Keratinocyte (primary cell): ENCODE measurements at regions not wholly inside any gene's neighbourhood (a gene's known extent, or its start where the extent isn't known, plus 50 kb on each side); places are given as distances from the start of the nearest gene placed in this dataset.

Experiments
- DNase-seq: peaks from one replicate; pipeline ENCODE4 v3.0.0-alpha.2; 2011; ENCODE audit warnings: low read depth, missing footprints, low spot score
- FAIRE-seq: peaks from 2 replicates; lab custom pipeline; 2011; peaks lifted over from hg19 to GRCh38; lab: Jason Lieb, UNC
- H2AFZ ChIP-seq: 2 replicates; pipeline ENCODE4 v1.6.0; 2012; ENCODE audit warnings: low read length, control low read depth, inconsistent platforms; ENCODE audit not compliant: control insufficient read depth
- H3K27ac ChIP-seq: 2 replicates; pipeline ENCODE4 v1.5.1; 2011; ENCODE audit warnings: low read length; ENCODE audit not compliant: control insufficient read depth, insufficient read depth
- H3K27me3 ChIP-seq: 3 replicates; pipeline ENCODE4 v1.6.0; 2011; ENCODE audit warnings: low read length; ENCODE audit not compliant: control insufficient read depth, insufficient read depth; ENCODE audit errors: extremely low read depth
- H3K36me3 ChIP-seq, 2 experiments: 2 replicates in 1 of 2; 3 replicates in 1 of 2; pipeline ENCODE4 v1.5.1; 2011; ENCODE audit warnings: low read length in 2 of 2, mild to moderate bottlenecking in 1 of 2; ENCODE audit not compliant: control insufficient read depth in 2 of 2, insufficient read depth in 2 of 2; ENCODE audit errors: extremely low read depth in 1 of 2
- H3K4me1 ChIP-seq: 3 replicates; pipeline ENCODE4 v1.5.1; 2011; ENCODE audit warnings: low read length; ENCODE audit not compliant: control insufficient read depth, insufficient read depth; ENCODE audit errors: extremely low read depth
- H3K4me2 ChIP-seq: 3 replicates; pipeline ENCODE4 v1.6.0; 2011; ENCODE audit warnings: low read depth, low read length; ENCODE audit not compliant: control insufficient read depth, insufficient read depth; ENCODE audit errors: extremely low read depth
- H3K4me3 ChIP-seq, 3 experiments: fragments of 200-600 bp in 1 of 3; sonication (generic) in 1 of 3; 2 replicates in 2 of 3; 3 replicates in 1 of 3; pipeline ENCODE4 v1.5.1; 2011 to 2016; ENCODE audit warnings: low read length in 3 of 3, mild to moderate bottlenecking in 3 of 3, control low read depth in 2 of 3, inconsistent platforms in 1 of 3, low read depth in 1 of 3, mixed read lengths in 1 of 3, mixed run types in 1 of 3, moderate library complexity in 1 of 3; ENCODE audit not compliant: control insufficient read depth in 2 of 3, insufficient read depth in 2 of 3; ENCODE audit errors: extremely low read depth in 1 of 3
- H3K79me2 ChIP-seq: 2 replicates; pipeline ENCODE4 v1.6.0; 2012; ENCODE audit warnings: low read length; ENCODE audit not compliant: control insufficient read depth, insufficient read depth
- H3K9ac ChIP-seq: 3 replicates; pipeline ENCODE4 v1.6.0; 2011; ENCODE audit warnings: low read length; ENCODE audit not compliant: control insufficient read depth, insufficient read depth; ENCODE audit errors: extremely low read depth
- H3K9me1 ChIP-seq: 3 replicates; pipeline ENCODE4 v1.6.0; 2011; ENCODE audit warnings: low read length; ENCODE audit not compliant: control insufficient read depth, insufficient read depth; ENCODE audit errors: extremely low read depth
- H3K9me3 ChIP-seq: 2 replicates; pipeline ENCODE4 v1.5.1; 2012; ENCODE audit warnings: low read depth, low read length; ENCODE audit not compliant: control insufficient read depth
- H4K20me1 ChIP-seq: 3 replicates; pipeline ENCODE4 v1.6.0; 2011; ENCODE audit warnings: low read length; ENCODE audit not compliant: control insufficient read depth, insufficient read depth; ENCODE audit errors: extremely low read depth
- EZH2 ChIP-seq: IDR thresholded peaks from one replicate; pipeline ENCODE4 v1.6.1; 2012; ENCODE audit warnings: inconsistent platforms, mild to moderate bottlenecking, low read length, moderate library complexity
- dilution Hi-C: fragments of 300-500 bp; cut with MboI; formaldehyde crosslinking; loops from one replicate; pipeline ENCODE4 v1.7.0; 2020; ENCODE audit warnings: low sequenced_read_pairs; ENCODE audit not compliant: extremely low pct_ligation_motif_present
- TF ChIP-seq, protein P1 (sequence below), 3 experiments: IDR thresholded peaks in 1 of 3; conservative IDR thresholded peaks in 1 of 3; optimal IDR thresholded peaks in 1 of 3; 2 replicates in 2 of 3; 3 replicates in 1 of 3; pipeline versions ENCODE3 to v1.5.1; 2011; ENCODE audit warnings: low read length in 3 of 3, mild to moderate bottlenecking in 3 of 3, moderate library complexity in 2 of 3, control low read depth in 1 of 3, inconsistent platforms in 1 of 3; ENCODE audit not compliant: insufficient read depth in 2 of 3; ENCODE audit errors: extremely low read depth in 1 of 3

DNA sequence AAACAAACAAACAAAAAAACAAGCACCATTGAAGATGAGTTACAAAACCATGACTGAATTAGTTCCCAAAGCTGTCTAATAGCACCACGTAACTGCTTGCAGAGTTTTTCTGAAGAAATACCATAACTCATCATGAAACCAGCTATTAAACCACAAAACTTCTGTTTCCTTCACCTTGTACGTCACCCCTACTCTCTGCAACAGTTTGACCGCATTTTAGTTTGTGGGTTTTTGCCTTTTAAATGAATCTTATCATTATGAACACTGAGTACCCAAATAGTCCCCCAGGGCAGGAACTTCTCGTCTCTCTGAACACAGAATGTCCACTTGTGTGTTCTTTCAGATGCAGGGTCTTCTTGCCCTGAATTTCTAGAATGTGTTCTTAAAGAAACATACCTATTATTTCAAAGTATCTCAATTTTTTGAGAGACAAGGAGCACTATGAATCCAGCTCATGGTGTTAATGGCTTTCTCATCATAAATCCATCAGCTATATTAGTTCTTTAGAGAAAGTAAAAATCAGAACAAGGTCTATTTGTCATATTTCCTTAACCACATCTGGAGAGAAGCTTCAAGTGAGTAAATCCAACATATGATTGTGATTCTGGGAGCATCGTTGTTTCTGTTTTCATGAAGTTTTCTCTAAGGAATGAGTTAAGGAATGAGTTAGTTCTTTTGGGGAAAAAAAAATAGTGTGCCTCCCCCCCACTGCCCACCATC is 210.6 kb downstream of the AUH start:
- TF ChIP-seq, protein P1, sequence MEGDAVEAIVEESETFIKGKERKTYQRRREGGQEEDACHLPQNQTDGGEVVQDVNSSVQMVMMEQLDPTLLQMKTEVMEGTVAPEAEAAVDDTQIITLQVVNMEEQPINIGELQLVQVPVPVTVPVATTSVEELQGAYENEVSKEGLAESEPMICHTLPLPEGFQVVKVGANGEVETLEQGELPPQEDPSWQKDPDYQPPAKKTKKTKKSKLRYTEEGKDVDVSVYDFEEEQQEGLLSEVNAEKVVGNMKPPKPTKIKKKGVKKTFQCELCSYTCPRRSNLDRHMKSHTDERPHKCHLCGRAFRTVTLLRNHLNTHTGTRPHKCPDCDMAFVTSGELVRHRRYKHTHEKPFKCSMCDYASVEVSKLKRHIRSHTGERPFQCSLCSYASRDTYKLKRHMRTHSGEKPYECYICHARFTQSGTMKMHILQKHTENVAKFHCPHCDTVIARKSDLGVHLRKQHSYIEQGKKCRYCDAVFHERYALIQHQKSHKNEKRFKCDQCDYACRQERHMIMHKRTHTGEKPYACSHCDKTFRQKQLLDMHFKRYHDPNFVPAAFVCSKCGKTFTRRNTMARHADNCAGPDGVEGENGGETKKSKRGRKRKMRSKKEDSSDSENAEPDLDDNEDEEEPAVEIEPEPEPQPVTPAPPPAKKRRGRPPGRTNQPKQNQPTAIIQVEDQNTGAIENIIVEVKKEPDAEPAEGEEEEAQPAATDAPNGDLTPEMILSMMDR (optimal IDR thresholded peaks at IDR 0.05 in 1 of 3, IDR thresholded peaks at IDR 0.05 in 1 of 3, conservative IDR thresholded peaks at IDR 0.05 in 1 of 3; ENCODE audit: extremely low read depth in 1 of 3, insufficient read depth in 2 of 3, low read length in 3 of 3): no peak
- no peak for TF ChIP-seq EZH2
- no peak overlapping the region for H3K4me3 ChIP-seq
- H3K27ac ChIP-seq: no peak overlapping the region
- no peak for DNase-seq
- no peak overlapping the region for H2AFZ ChIP-seq
- H3K4me2 ChIP-seq: no peak overlapping the region
- dilution Hi-C loops: no loop called here
- H3K9me3 ChIP-seq: no peaks in the 10 kb centered on the region
- no peaks in the 10 kb centered on the region for H3K36me3 ChIP-seq
- no peaks in the 10 kb centered on the region for H3K27me3 ChIP-seq
- no peak overlapping the region for H3K9ac ChIP-seq
- no peaks in the 10 kb centered on the region for H3K9me1 ChIP-seq
- no peak for FAIRE-seq
- peaks cover 4% of the 10 kb centered on the region for H3K4me1 ChIP-seq
- no peaks in the 10 kb centered on the region for H4K20me1 ChIP-seq
- no peaks in the 10 kb centered on the region for H3K79me2 ChIP-seq

DNA sequence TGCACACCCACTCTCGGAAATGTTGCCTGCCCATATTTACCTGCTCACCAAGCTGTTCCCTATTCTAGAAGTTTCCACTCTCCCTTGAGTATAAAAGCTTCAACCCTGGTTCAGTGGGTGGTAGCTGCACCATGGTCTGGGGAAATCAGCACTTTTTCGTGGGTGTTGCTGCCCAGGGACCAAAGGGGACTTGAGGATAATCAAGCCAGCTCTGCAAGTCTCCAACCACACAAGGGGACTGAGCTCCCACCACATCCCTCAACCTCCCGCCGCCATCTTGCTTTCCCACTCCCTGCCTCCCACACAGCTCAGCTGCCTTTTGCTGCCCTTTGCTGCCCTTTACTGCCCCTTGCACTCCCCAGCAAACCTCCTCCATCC is 210.0 kb downstream of the AUH start:
- Histone ChIP-seq H3K27ac (no peak overlapping the region), H3K9me3 (no peaks in the 10 kb centered on the region), H3K27me3 (no peaks in the 10 kb centered on the region), H2AFZ (no peak overlapping the region), H3K4me2 (no peak overlapping the region), H4K20me1 (no peaks in the 10 kb centered on the region), H3K79me2 (no peaks in the 10 kb centered on the region), H3K9ac (no peak overlapping the region), H3K9me1 (no peaks in the 10 kb centered on the region), H3K4me1 (peaks cover 4% of the 10 kb centered on the region), H3K4me3 (no peak overlapping the region), H3K36me3 (no peaks in the 10 kb centered on the region)
- DNase-seq (no peak), FAIRE-seq (no peak)
- TF ChIP-seq, protein P1 (optimal IDR thresholded peaks at IDR 0.05 in 1 of 3, IDR thresholded peaks at IDR 0.05 in 1 of 3, conservative IDR thresholded peaks at IDR 0.05 in 1 of 3; ENCODE audit: extremely low read depth in 1 of 3, insufficient read depth in 2 of 3, low read length in 3 of 3): no peak
- TF ChIP-seq EZH2: no peak
- dilution Hi-C loops: no loop called here
